ENCODE measurements at regions not wholly inside any gene's neighbourhood (a gene's known extent, or its start where the extent isn't known, plus 50 kb on each side); places are given as distances from the start of the nearest gene placed in this dataset.

DNA sequence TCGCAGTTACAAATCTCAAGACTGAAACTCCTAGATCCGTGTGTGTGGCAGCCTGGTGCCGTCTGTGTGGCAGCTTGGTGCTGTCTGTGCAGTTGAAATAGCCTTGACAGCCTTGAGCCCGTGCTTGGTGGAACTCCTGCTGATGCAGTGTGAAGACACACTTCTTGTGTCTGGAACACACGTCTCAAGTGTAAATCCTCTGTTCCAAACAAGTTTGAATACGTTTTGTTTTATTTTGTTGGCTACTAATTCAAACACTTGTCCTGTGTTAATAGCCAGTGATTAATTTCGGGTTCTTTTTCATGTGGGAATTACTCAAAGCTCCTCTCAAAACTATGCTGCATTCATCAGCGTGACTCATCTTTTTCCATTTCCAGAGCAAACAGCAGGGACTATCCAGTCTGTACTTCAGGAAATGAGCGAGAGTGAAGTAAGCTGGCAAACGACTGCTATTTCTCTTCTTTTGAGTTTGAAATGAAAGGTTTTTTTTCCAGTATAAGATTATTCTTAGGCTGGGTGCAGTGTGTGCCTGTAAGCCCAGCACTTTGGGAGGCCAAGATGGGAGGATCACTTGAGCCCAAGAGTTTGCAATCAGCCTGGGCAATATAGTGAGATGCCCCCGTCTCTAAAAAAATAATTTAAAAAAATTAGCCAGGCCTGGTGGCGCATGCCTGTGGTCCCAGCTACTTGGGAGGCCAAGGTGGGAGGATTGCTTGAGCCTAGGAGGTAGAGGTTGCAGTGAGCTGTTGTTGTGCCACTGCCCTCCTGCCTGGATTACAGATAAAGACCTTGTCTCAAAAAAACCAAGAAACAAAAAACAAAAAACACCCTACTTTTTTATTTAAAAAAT lies 152.9 kb downstream of the SPP2 start:
- H3K4me3 Mint-ChIP-seq = no peak overlapping the region
- H3K36me3 Mint-ChIP-seq (ENCODE audit: low read depth) = peaks cover 7% of the 10 kb centered on the region
- peaks cover 35% of the 10 kb centered on the region for H3K9me3 Mint-ChIP-seq
- H3K4me1 Mint-ChIP-seq (ENCODE audit: low read depth) = no peaks in the 10 kb centered on the region
- peaks cover 2% of the 10 kb centered on the region for H3K27me3 Mint-ChIP-seq (ENCODE audit: low read depth)
- no peak overlapping the region for H3K27ac Mint-ChIP-seq

DNA sequence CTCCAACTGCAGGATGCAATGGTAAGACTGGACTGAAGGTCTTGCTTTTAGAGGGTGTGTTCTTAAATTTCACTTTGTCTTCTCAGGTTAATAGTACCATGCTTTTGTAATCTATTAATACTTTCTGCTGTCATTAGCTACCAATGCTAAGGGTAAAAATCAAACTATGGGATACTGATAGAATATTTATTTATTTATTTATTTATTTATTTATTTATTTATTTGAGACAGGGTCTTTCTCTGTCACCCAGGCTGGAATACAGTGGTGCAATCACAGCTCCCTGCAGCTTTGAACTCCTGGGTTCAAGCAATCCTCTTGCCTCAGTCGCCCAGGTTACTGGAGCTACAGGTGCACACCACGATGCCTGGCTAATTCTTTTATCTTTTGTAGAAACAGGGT lies 152.1 kb downstream of the SPP2 start:
- no peaks in the 10 kb centered on the region for H3K4me1 Mint-ChIP-seq (ENCODE audit: low read depth)
- peaks cover 6% of the 10 kb centered on the region for H3K27me3 Mint-ChIP-seq (ENCODE audit: low read depth)
- no peak overlapping the region for H3K27ac Mint-ChIP-seq
- H3K36me3 Mint-ChIP-seq (ENCODE audit: low read depth) = peaks cover 7% of the 10 kb centered on the region
- no peak overlapping the region for H3K4me3 Mint-ChIP-seq
- peaks cover 31% of the 10 kb centered on the region for H3K9me3 Mint-ChIP-seq

DNA sequence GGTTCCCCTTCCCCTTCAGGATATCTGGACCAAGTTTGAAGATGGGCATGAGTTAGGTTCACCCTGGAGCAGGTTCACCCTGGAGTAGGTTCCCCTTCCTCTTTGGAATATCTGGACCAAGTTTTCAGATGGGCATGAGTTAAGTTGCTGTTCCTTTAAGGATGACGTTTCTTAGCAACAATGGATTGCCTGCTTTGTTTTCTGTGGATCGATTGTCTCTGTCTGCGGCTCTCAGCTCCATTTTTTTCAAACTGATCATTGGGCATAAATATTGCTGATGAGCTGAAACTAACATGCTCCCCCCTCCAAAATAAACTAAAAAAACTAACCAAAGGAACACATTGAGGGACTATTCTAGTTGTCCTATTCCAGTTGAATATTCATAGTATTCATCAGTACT lies 149.5 kb downstream of the SPP2 start:
- no peak overlapping the region for H3K27ac Mint-ChIP-seq
- H3K9me3 Mint-ChIP-seq = peaks cover 18% of the 10 kb centered on the region
- peaks cover 27% of the 10 kb centered on the region for H3K27me3 Mint-ChIP-seq (ENCODE audit: low read depth)
- no peak overlapping the region for H3K4me3 Mint-ChIP-seq
- H3K4me1 Mint-ChIP-seq (ENCODE audit: low read depth) = no peaks in the 10 kb centered on the region
- peaks cover 4% of the 10 kb centered on the region for H3K36me3 Mint-ChIP-seq (ENCODE audit: low read depth)

DNA sequence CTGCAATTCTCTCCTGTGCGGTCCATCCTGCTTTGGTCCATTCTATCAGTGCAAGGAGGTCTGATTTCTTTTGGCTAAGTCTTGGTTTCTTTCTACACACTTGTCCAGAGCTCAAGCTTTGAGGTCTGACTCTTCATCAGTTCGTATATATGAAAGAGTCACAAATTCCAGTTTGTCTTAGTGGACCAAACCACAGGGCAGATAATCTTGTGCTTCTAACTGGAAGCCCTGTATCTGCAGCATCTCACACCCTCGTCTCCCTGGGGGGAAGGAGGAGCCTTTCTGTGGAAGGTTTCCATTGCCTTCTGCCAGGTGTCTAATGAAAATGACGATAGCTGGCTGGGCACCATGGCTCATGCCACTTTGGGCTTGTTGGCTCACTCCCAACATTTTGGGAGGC lies 148.5 kb downstream of the SPP2 start:
- peaks cover 2% of the 10 kb centered on the region for H3K36me3 Mint-ChIP-seq (ENCODE audit: low read depth)
- H3K4me1 Mint-ChIP-seq (ENCODE audit: low read depth) = no peaks in the 10 kb centered on the region
- peaks cover 35% of the 10 kb centered on the region for H3K27me3 Mint-ChIP-seq (ENCODE audit: low read depth)
- H3K27ac Mint-ChIP-seq = no peak overlapping the region
- H3K4me3 Mint-ChIP-seq = no peak overlapping the region
- peaks cover 18% of the 10 kb centered on the region for H3K9me3 Mint-ChIP-seq

DNA sequence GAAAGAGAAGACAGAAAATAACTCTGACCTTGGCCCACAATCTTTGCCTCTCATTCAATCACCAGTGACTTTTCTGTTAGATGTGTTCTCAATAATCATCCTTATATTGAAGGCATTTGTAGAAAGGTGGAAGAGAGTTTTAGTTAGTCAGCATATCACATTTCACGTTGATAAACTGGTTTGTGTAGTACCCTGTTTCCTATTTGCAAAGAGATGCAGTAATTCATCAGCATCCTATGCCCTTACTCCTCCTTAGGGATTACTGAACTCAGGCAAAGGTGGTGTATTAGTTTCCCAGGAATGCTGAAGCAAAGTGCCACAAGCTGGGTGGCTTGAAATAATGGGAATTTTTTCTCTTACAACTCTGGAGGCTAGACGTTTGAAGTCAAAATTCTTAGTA lies 145.0 kb downstream of the SPP2 start:
- Mint-ChIP-seq H3K36me3 (ENCODE audit: low read depth) (peaks cover 2% of the 10 kb centered on the region), H3K4me3 (no peak overlapping the region), H3K4me1 (ENCODE audit: low read depth) (peaks cover 4% of the 10 kb centered on the region), H3K27me3 (ENCODE audit: low read depth) (peaks cover 49% of the 10 kb centered on the region), H3K9me3 (peaks cover 3% of the 10 kb centered on the region), H3K27ac (no peak overlapping the region)

DNA sequence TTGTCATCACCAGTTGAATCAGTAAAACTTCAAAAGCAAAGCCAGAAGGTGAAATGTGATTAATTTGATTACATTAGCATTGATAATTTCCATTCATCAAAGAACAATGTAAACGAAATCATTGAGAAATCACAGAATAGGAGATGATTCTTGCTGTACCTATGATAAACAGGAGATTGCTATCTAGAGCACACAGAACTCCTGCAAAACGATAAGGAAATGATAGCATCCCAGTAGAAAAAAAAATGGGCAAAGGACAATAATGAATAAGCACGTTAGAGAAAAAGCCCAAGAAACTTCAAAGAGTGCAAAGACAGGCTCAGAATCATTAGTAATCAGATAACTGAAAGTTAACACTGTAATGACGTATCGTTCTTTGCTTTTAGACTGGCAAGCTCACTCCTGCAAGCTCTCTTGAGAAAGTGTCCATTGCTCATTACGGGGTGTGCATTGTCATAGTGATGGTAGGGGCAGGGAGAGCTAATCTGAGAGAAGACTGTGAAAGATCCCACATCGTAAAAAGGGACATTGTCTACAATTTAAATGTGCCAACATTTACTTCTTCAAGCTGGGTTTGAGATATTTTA lies 143.6 kb downstream of the SPP2 start:
- Mint-ChIP-seq H3K27ac (no peak overlapping the region), H3K36me3 (ENCODE audit: low read depth) (peaks cover 2% of the 10 kb centered on the region), H3K27me3 (ENCODE audit: low read depth) (peaks cover 61% of the 10 kb centered on the region), H3K4me1 (ENCODE audit: low read depth) (peaks cover 4% of the 10 kb centered on the region), H3K4me3 (no peak overlapping the region), H3K9me3 (peaks cover 3% of the 10 kb centered on the region)

DNA sequence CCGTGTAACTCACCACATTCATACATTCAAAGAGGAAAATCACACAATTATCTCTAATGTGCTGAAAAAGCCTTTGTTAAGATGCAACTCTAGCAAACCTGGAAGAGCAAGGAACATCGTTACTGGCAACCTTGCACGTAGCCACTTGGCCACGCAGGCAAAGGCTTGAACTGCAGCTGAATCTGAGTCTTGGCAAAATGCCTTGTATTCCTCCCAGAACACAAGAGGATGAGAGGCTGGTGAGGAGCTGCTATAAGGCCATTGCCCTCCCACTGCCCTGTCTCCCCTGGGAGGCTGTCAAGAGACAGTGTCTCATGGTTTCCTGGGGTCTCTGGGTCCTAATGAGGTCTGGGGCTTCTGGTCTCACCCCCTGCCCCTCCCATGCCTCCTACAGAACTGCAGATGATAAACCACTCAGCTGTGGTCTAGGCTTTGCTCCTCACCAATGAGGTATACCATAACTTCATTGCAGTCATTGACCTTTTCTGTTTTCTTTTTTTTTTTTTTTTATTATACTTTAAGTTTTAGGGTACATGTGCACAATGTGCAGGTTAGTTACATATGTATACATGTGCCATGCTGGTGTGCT lies 141.4 kb downstream of the SPP2 start:
- Mint-ChIP-seq H3K4me3 (no peak overlapping the region), H3K4me1 (ENCODE audit: low read depth) (peaks cover 4% of the 10 kb centered on the region), H3K36me3 (ENCODE audit: low read depth) (peaks cover 2% of the 10 kb centered on the region), H3K27me3 (ENCODE audit: low read depth) (peaks cover 53% of the 10 kb centered on the region), H3K9me3 (peaks cover 3% of the 10 kb centered on the region), H3K27ac (no peak overlapping the region)

DNA sequence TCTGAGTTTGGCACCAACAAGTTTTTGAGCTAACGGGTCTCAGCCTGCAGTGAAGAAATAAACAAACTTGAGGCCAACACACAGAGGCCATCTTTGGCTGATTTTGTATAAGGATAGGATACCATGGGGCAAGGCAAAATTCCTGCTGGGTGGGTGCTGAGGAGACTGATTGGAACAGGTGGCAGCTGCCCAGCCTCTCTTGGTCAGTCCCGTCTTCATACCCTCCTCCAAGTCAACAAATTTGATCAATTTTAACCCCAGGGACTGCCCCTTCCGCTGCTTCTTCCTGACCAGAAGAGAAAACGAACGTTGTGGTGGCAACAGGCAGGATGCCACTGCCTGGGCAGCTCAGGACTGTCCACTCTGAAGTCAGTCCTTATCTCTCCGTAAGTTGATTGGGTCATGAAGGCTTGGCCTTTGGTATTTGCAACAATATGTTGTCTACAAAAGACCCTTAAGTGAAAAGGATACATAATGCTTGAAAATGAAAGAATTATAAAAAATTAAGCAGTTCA lies 139.3 kb downstream of the SPP2 start:
- Mint-ChIP-seq H3K9me3 (peaks cover 5% of the 10 kb centered on the region), H3K27ac (no peak overlapping the region)

DNA sequence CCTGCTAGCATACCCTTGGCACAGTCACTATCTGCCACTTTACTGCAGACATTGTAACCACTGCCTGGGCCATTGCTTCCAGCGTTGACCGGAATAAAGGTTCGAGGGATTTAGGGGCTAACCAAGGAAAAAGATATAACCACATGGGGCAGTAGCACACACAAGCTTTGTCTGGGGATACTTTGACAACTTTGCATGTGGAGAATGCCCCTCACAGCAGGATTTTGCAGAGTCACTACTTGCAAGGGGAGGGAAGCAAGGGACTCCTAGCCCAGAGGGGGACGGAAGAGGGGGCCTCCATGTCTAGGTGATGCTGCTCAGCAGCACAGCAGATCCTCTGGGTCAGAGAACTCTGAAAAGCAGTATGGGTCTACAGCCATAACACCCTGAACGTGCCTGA lies 138.7 kb downstream of the SPP2 start:
- H3K27me3 Mint-ChIP-seq (ENCODE audit: low read depth) = peaks cover 43% of the 10 kb centered on the region
- peaks cover 4% of the 10 kb centered on the region for H3K4me1 Mint-ChIP-seq (ENCODE audit: low read depth)
- H3K9me3 Mint-ChIP-seq = peaks cover 3% of the 10 kb centered on the region
- H3K4me3 Mint-ChIP-seq = no peak overlapping the region
- H3K27ac Mint-ChIP-seq = no peak overlapping the region
- peaks cover 2% of the 10 kb centered on the region for H3K36me3 Mint-ChIP-seq (ENCODE audit: low read depth)

More for the DNA sequence above, 139.3 kb downstream of the SPP2 start:
- no peak overlapping the region for H3K4me3 Mint-ChIP-seq
- peaks cover 4% of the 10 kb centered on the region for H3K4me1 Mint-ChIP-seq (ENCODE audit: low read depth)
- H3K36me3 Mint-ChIP-seq (ENCODE audit: low read depth) = peaks cover 2% of the 10 kb centered on the region
- peaks cover 42% of the 10 kb centered on the region for H3K27me3 Mint-ChIP-seq (ENCODE audit: low read depth)

DNA sequence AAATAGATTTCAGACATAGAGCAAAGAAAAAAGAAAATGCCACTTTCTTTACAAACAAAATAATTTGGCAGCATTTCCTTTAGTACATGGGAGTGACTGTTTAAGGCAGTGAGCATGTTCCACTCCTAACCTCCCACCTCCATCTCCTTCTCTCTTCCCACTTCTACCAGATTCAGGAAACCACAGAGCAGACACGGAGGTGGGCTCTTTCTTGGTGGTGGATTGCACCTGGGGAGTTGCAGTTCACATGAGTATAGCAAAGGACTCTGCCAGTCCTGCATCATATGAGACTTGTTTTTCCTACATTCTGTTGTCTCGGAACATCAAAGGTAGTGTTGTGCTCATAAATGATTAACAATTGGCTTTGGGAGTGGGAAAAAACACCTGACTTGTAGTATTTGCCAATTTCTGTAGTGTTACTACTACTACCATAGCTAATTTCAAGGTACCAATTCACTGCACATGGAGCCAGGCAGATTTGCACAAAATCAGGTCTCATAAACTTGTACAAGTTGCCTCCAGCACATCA lies 137.2 kb downstream of the SPP2 start:
- no peak overlapping the region for H3K27ac Mint-ChIP-seq
- H3K9me3 Mint-ChIP-seq = peaks cover 3% of the 10 kb centered on the region
- H3K36me3 Mint-ChIP-seq (ENCODE audit: low read depth) = peaks cover 2% of the 10 kb centered on the region
- peaks cover 5% of the 10 kb centered on the region for H3K4me1 Mint-ChIP-seq (ENCODE audit: low read depth)
- no peak overlapping the region for H3K4me3 Mint-ChIP-seq
- H3K27me3 Mint-ChIP-seq (ENCODE audit: low read depth) = peaks cover 48% of the 10 kb centered on the region

DNA sequence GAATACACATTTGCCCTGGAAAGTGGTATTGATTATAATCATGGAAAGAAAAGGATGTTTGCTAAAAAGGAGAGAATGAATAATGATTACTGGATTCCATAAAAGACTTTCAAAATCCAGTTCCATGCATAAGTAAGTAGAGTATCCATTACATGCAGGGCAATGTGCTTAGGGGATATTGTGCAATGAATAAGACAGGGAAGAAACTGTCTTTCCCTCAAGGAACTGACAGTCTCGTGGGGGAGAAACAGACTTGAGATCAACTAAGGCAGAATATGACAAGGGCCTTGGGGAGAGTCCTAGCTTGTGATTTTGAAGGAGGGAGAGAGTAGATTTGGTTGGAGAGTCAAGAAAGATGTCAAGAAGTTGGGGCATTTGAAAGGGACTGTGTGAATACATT lies 130.6 kb downstream of the SPP2 start:
- Mint-ChIP-seq H3K4me3 (no peak overlapping the region), H3K36me3 (ENCODE audit: low read depth) (no peaks in the 10 kb centered on the region)

DNA sequence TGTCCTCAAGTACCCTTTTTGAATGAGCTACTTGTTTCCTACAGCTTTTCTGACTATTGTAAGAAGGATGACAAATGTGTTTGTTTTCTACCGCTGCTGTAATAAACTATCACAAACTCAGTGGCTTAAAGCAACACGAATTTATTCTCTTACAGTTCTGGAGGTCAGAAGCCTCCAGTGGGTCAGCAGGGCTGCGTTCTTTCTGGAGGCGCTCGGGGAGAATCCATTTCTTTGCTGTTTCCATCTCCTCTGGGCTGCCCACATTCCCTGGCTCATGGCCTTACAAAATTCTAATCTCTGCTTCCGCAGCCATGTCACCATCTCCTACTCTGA lies 128.5 kb downstream of the SPP2 start:
- Mint-ChIP-seq H3K4me1 (ENCODE audit: low read depth) (peaks cover 2% of the 10 kb centered on the region), H3K27ac (no peak overlapping the region), H3K9me3 (no peaks in the 10 kb centered on the region), H3K27me3 (ENCODE audit: low read depth) (peaks cover 63% of the 10 kb centered on the region), H3K4me3 (no peak overlapping the region), H3K36me3 (ENCODE audit: low read depth) (no peaks in the 10 kb centered on the region)

More for the DNA sequence above, 130.6 kb downstream of the SPP2 start:
- Mint-ChIP-seq H3K4me1 (ENCODE audit: low read depth) (peaks cover 2% of the 10 kb centered on the region), H3K27ac (no peak overlapping the region), H3K9me3 (peaks cover 1% of the 10 kb centered on the region), H3K27me3 (ENCODE audit: low read depth) (peaks cover 61% of the 10 kb centered on the region)

DNA sequence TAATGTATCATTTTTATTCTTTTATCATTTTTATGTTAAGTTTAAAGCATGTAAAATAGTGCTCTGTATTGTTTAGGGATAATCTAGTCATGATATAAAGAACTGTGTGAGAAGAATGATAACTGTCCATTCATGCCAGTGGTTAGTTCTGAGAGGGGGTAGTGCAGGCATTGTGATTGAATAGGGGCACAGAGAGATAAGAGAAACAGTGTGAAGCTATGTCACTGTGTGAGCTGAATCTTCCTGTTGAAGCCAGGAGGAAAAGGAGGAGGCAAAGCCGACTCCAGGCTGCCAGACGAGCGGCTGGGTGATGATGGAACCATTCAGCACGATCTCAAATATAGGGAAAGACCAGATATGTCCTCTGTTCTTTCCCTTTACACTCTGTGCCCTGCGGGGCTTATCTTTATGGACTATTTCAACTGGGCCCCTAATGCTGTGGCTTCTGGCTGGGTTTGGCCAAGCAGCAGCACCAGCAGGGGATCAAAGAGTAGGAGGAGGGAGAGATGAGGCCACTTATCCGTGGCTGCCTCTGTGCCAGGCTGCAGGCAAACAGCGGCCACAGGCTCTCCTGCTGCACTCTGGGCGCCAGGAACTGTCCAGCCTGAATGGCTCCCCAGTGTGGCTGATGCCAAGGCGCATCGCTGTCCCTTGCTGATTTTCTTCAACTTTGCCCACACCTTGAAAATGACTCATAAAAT lies 128.0 kb downstream of the SPP2 start:
- Mint-ChIP-seq H3K27ac (no peak overlapping the region), H3K4me3 (no peak overlapping the region), H3K36me3 (ENCODE audit: low read depth) (no peaks in the 10 kb centered on the region), H3K27me3 (ENCODE audit: low read depth) (peaks cover 64% of the 10 kb centered on the region), H3K4me1 (ENCODE audit: low read depth) (no peaks in the 10 kb centered on the region), H3K9me3 (no peaks in the 10 kb centered on the region)

DNA sequence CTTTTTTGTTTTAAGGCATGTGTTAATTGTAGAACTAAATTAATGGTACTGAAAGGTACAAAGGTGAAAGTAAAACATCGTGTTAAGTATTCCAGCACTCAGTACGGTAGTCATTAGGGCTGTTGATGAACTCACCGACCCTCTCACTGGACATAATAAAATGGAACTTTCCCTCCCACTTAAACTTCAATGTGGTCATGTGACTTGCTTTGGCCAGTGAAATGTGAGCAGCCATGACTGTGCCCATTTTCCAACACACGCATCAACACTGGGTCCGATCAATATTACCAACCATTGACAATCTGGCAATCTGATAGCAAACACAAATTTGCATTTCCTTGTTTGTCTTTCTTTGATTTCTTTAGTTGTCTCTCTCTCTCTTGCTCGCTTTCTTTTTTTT lies 125.1 kb downstream of the SPP2 start:
- peaks cover 5% of the 10 kb centered on the region for H3K4me1 Mint-ChIP-seq (ENCODE audit: low read depth)
- H3K27ac Mint-ChIP-seq = no peak overlapping the region
- H3K27me3 Mint-ChIP-seq (ENCODE audit: low read depth) = peaks cover 44% of the 10 kb centered on the region
- no peaks in the 10 kb centered on the region for H3K36me3 Mint-ChIP-seq (ENCODE audit: low read depth)
- no peaks in the 10 kb centered on the region for H3K9me3 Mint-ChIP-seq
- no peak overlapping the region for H3K4me3 Mint-ChIP-seq

Measured in T-helper 1 cell treated with Interleukin-12 subunit alpha and Interleukin-12 subunit beta and Interleukin-4 antibody, amounts not matched to agents 30 μg/mL and 1 μg/mL, for 36 hours (primary cell).